DOHH2 (cell line): ENCODE measurements at regions not wholly inside any gene's neighbourhood (a gene's known extent, or its start where the extent isn't known, plus 50 kb on each side); places are given as distances from the start of the nearest gene placed in this dataset.

Experiments used
- H3F3A ChIP-seq: fragments of 200-600 bp; sonication (generic), shearing (Covaris generic); 2 replicates; pipeline ENCODE4 v1.6.0; 2016; ENCODE audit warnings: antibody characterized with exemption, mild to moderate bottlenecking; ENCODE audit not compliant: control insufficient read depth, insufficient read depth
- H3K27ac ChIP-seq: fragments of 200-600 bp; sonication (generic); 2 replicates; pipeline ENCODE4 v1.5.1; 2014; ENCODE audit warnings: low read depth, mild to moderate bottlenecking, low read length, moderate library complexity
- H3K27me3 ChIP-seq: fragments of 200-600 bp; sonication (generic); 2 replicates; pipeline ENCODE4 v1.6.1; 2014; ENCODE audit warnings: mild to moderate bottlenecking, low read length, mixed read lengths; ENCODE audit not compliant: control insufficient read depth
- H3K36me3 ChIP-seq: fragments of 200-600 bp; sonication (generic); 2 replicates; pipeline ENCODE4 v1.6.1; 2014; ENCODE audit warnings: mild to moderate bottlenecking, low read length, moderate library complexity, mixed read lengths; ENCODE audit not compliant: control insufficient read depth
- H3K4me1 ChIP-seq: fragments of 200-600 bp; sonication (generic); 2 replicates; pipeline ENCODE4 v1.6.1; 2014; ENCODE audit warnings: mild to moderate bottlenecking, low read length, mixed read lengths; ENCODE audit not compliant: control insufficient read depth
- H3K4me2 ChIP-seq: fragments of 200-600 bp; sonication (generic); 2 replicates; pipeline ENCODE4 v1.6.0; 2014; ENCODE audit warnings: mild to moderate bottlenecking, low read length, moderate library complexity
- H3K4me3 ChIP-seq: fragments of 200-600 bp; sonication (generic); 2 replicates; pipeline ENCODE4 v1.5.1; 2014; ENCODE audit warnings: mild to moderate bottlenecking, low read length, mixed read lengths
- H3K79me2 ChIP-seq: fragments of 200-600 bp; sonication (generic); 2 replicates; pipeline ENCODE4 v1.6.1; 2014; ENCODE audit warnings: mild to moderate bottlenecking, low read length, mixed read lengths; ENCODE audit not compliant: control insufficient read depth
- H3K9me2 ChIP-seq: fragments of 200-600 bp; sonication (generic); replicated peaks from 2 replicates; pipeline ENCODE4 v1.6.1; 2014; ENCODE audit warnings: mild to moderate bottlenecking, low read length, mixed read lengths; ENCODE audit not compliant: control insufficient read depth
- H3K9me3 ChIP-seq: fragments of 200-600 bp; sonication (generic); 2 replicates; pipeline ENCODE4 v1.6.1; 2014; ENCODE audit warnings: antibody characterized with exemption, low read length, mixed read lengths; ENCODE audit not compliant: control insufficient read depth, insufficient read depth
- H4K20me1 ChIP-seq: fragments of 200-600 bp; sonication (generic); 2 replicates; pipeline ENCODE4 v1.6.0; 2014; ENCODE audit warnings: low read depth, mild to moderate bottlenecking, antibody characterized with exemption, low read length, moderate library complexity; ENCODE audit not compliant: control insufficient read depth, insufficient read depth
- EZH2phosphoT487 ChIP-seq: fragments of 200-600 bp; sonication (generic); IDR thresholded peaks from 2 replicates; pipeline ENCODE4 v1.6.1; 2017; ENCODE audit warnings: borderline replicate concordance, mild to moderate bottlenecking, antibody characterized with exemption, low read length, moderate library complexity, mixed read lengths
- TF ChIP-seq, protein P1 (sequence below): fragments of 200-600 bp; sonication (generic); IDR thresholded peaks from one replicate; pipeline ENCODE4 v1.5.1; 2014; ENCODE audit warnings: antibody characterized with exemption, mild to moderate bottlenecking, low read depth, low read length; ENCODE audit not compliant: poor library complexity, severe bottlenecking

DNA sequence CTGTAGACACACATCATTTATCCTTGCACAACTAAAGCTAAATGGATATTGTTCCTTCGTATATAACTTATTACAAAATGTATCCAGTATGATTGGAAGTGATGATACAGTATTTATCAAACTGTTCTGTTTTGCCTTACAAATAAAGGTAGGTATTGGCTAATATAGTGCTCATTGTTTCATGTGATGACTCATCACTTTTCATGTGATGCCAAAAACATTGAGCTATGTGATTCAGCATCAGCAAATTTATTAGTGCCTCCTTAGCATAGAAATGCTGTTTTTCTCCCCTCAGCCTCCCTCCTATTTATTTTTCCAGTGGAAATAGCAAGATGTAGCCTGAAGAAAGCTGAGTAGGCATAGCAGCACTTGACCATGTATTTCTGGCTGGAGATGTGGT, 228.6 kb upstream of the LYPLAL1 start:
- H3K27ac ChIP-seq, result no peak overlapping the region
- no peaks in the 10 kb centered on the region for H3K9me3 ChIP-seq
- no peaks in the 10 kb centered on the region for H4K20me1 ChIP-seq
- no peak overlapping the region for H3K4me3 ChIP-seq
- no peaks in the 10 kb centered on the region for H3K36me3 ChIP-seq
- H3K4me1 ChIP-seq, result no peaks in the 10 kb centered on the region
- H3K79me2 ChIP-seq, result no peaks in the 10 kb centered on the region
- H3K27me3 ChIP-seq, result no peaks in the 10 kb centered on the region
- no peak for TF ChIP-seq EZH2phosphoT487
- TF ChIP-seq, protein P1, sequence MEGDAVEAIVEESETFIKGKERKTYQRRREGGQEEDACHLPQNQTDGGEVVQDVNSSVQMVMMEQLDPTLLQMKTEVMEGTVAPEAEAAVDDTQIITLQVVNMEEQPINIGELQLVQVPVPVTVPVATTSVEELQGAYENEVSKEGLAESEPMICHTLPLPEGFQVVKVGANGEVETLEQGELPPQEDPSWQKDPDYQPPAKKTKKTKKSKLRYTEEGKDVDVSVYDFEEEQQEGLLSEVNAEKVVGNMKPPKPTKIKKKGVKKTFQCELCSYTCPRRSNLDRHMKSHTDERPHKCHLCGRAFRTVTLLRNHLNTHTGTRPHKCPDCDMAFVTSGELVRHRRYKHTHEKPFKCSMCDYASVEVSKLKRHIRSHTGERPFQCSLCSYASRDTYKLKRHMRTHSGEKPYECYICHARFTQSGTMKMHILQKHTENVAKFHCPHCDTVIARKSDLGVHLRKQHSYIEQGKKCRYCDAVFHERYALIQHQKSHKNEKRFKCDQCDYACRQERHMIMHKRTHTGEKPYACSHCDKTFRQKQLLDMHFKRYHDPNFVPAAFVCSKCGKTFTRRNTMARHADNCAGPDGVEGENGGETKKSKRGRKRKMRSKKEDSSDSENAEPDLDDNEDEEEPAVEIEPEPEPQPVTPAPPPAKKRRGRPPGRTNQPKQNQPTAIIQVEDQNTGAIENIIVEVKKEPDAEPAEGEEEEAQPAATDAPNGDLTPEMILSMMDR, result no peak
- H3F3A ChIP-seq, result no peaks in the 10 kb centered on the region
- H3K4me2 ChIP-seq, result no peak overlapping the region
- no peaks in the 10 kb centered on the region for H3K9me2 ChIP-seq

DNA sequence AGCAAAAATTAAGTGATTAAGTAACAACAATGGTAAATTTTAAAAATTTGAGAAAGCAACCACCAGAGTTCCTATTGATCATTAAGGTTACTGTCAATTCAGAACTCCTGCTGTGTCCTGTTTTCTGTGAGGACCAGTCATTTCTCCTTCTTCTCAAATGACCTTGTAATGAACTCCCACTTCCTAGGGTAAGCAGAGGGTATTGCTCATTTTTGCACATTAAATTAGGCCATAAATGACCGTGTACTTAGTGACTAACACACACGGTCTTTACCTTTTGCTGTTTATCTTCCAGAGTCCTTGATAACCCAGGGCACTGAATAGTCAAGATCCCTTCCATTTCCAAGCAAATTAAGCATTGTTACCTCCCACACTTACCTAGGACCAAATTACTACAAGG, 227.5 kb upstream of the LYPLAL1 start:
- Histone ChIP-seq H3K27ac (no peak overlapping the region), H3F3A (no peaks in the 10 kb centered on the region), H3K36me3 (no peaks in the 10 kb centered on the region), H3K9me3 (no peaks in the 10 kb centered on the region), H3K4me1 (no peaks in the 10 kb centered on the region), H4K20me1 (no peaks in the 10 kb centered on the region), H3K4me2 (no peak overlapping the region), H3K4me3 (no peak overlapping the region), H3K27me3 (no peaks in the 10 kb centered on the region), H3K9me2 (no peaks in the 10 kb centered on the region), H3K79me2 (no peaks in the 10 kb centered on the region)
- TF ChIP-seq, protein P1, result no peak

DNA sequence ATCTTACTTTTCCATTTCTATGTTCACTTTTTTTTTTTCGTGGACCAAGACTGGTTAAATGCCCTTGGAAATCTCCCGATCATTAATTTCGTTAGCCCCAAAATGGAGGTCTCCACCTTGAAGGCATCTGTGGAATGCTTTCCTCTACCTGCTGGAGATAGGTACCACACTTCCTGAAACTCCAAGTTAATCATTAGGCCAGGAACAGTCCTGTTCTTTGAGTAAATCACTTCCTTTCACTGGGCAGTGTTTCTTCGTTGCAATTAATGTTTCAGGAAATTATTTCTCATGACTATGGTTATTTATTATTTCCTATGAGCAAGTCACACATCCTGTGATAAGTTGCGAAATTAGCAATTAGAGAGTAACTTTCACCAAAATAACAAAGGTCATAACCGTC, 225.2 kb upstream of the LYPLAL1 start:
- no peak overlapping the region for H3K4me2 ChIP-seq
- H3K27me3 ChIP-seq, result no peaks in the 10 kb centered on the region
- TF ChIP-seq EZH2phosphoT487, result no peak
- TF ChIP-seq, protein P1, result no peak
- H4K20me1 ChIP-seq, result no peaks in the 10 kb centered on the region
- no peaks in the 10 kb centered on the region for H3F3A ChIP-seq
- H3K4me3 ChIP-seq, result no peak overlapping the region
- no peaks in the 10 kb centered on the region for H3K36me3 ChIP-seq
- no peaks in the 10 kb centered on the region for H3K4me1 ChIP-seq
- H3K27ac ChIP-seq, result no peak overlapping the region
- no peaks in the 10 kb centered on the region for H3K9me2 ChIP-seq
- H3K9me3 ChIP-seq, result no peaks in the 10 kb centered on the region
- H3K79me2 ChIP-seq, result no peaks in the 10 kb centered on the region

DNA sequence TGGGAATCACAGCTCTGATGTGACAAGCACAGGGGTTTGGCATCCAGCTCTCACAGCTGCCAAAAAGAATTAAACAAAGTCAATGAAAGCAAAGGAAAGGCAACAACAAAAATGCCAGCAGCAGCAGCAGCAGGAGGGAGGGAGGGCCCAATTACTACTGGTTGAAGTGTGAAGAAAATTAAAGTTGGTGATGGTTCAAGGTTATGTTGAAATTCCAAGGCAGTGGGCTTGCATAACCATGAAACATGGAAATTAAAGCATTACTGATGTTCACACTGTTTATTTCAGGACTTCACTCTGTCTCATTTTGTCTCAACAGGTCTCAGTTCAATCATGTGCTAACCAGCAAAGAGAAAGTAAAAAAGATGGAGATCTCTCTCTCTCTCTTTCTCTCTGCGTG, 220.3 kb upstream of the LYPLAL1 start:
- H3K4me1 ChIP-seq, result no peaks in the 10 kb centered on the region
- no peaks in the 10 kb centered on the region for H3K79me2 ChIP-seq
- no peak overlapping the region for H3K4me2 ChIP-seq
- H3K9me3 ChIP-seq, result no peaks in the 10 kb centered on the region
- H3K4me3 ChIP-seq, result no peak overlapping the region
- TF ChIP-seq EZH2phosphoT487, result no peak
- TF ChIP-seq, protein P1, result no peak
- H3K9me2 ChIP-seq, result no peaks in the 10 kb centered on the region
- H3K27ac ChIP-seq, result no peak overlapping the region
- H3F3A ChIP-seq, result no peaks in the 10 kb centered on the region
- H4K20me1 ChIP-seq, result no peaks in the 10 kb centered on the region
- no peaks in the 10 kb centered on the region for H3K27me3 ChIP-seq
- no peaks in the 10 kb centered on the region for H3K36me3 ChIP-seq
